ENCODE measurements at regions not wholly inside any gene's neighbourhood (a gene's known extent, or its start where the extent isn't known, plus 50 kb on each side); places are given as distances from the start of the nearest gene placed in this dataset.

DNA sequence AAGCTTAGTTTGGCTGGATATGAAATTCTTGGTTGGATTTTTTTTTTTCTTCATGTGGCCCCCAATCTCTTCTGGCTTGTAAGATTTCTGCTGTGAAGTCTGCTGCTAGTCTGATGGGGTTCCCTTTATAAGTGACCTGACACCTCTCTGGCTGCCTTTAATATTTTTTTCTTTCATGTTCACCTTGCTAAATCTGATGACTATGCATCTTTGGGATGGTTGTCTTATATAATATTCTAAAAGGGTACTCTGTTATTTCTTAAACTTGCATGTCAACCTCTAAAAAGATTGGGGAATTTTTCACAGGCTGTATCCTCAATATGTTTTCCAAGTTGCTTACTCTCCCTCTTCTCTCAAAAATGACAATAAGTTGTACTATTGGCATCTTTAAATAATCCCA, 500.0 kb downstream of the CAAP1 start:
- TF ChIP-seq, protein P1, sequence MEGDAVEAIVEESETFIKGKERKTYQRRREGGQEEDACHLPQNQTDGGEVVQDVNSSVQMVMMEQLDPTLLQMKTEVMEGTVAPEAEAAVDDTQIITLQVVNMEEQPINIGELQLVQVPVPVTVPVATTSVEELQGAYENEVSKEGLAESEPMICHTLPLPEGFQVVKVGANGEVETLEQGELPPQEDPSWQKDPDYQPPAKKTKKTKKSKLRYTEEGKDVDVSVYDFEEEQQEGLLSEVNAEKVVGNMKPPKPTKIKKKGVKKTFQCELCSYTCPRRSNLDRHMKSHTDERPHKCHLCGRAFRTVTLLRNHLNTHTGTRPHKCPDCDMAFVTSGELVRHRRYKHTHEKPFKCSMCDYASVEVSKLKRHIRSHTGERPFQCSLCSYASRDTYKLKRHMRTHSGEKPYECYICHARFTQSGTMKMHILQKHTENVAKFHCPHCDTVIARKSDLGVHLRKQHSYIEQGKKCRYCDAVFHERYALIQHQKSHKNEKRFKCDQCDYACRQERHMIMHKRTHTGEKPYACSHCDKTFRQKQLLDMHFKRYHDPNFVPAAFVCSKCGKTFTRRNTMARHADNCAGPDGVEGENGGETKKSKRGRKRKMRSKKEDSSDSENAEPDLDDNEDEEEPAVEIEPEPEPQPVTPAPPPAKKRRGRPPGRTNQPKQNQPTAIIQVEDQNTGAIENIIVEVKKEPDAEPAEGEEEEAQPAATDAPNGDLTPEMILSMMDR (IDR thresholded peaks at IDR 0.05): no peak
- no peak for TF ChIP-seq POLR2A (IDR thresholded peaks at IDR 0.05)
